IMR-90 (cell line): ENCODE measurements at regions not wholly inside any gene's neighbourhood (a gene's known extent, or its start where the extent isn't known, plus 50 kb on each side); places are given as distances from the start of the nearest gene placed in this dataset.

Experiments used
- ATAC-seq: fragments of 200-7000 bp; cut with Tn5 transposase; 2 replicates; pipeline ENCODE4 v1.9.1; 2020; ENCODE audit warnings: low read depth, mild to moderate bottlenecking, moderate library complexity
- BruUV-seq: library from RNA; stranded (reverse); fragments of 400-500 nt; replicated peaks from 2 replicates; lab custom pipeline; 2021; lab: Mats Ljungman, UMichigan
- CTCF ChIA-PET: fragments of 300-600 bp; formaldehyde crosslinking; extraction: SDS; loops from one replicate; lab custom pipeline; 2021; ENCODE audit warnings: antibody characterized with exemption; lab: Yijun Ruan, JAX
- POLR2A ChIA-PET: fragments of 300-600 bp; sonication (Branson Sonifier 250); formaldehyde crosslinking; loops from one replicate; lab custom pipeline; 2022; ENCODE audit warnings: antibody characterized with exemption; ENCODE audit not compliant: unreplicated experiment; lab: Charles Lee
- DNase-seq: peaks from one replicate; pipeline ENCODE4 v3.0.0; 2013
- H2AFZ ChIP-seq: replicated peaks from 2 replicates; pipeline ENCODE3; 2013; ENCODE audit warnings: low read length, mild to moderate bottlenecking; ENCODE audit not compliant: poor library complexity
- H2AK5ac ChIP-seq: 2 replicates; pipeline ENCODE4 v1.6.1; 2013; ENCODE audit warnings: low read depth, low read length, inconsistent platforms
- H2AK9ac ChIP-seq: replicated peaks from 2 replicates; pipeline ENCODE3; 2013; ENCODE audit warnings: mild to moderate bottlenecking, low read depth, low read length, moderate library complexity; ENCODE audit not compliant: poor library complexity
- H2BK120ac ChIP-seq: 2 replicates; pipeline ENCODE4 v1.6.1; 2013; ENCODE audit warnings: low read depth, low read length, inconsistent platforms
- H2BK15ac ChIP-seq: 3 replicates; pipeline ENCODE4 v1.6.1; 2013; ENCODE audit warnings: low read depth, low read length, inconsistent platforms
- H2BK20ac ChIP-seq: 2 replicates; pipeline ENCODE4 v1.6.1; 2013; ENCODE audit warnings: low read depth, mild to moderate bottlenecking, inconsistent platforms, low read length, moderate library complexity
- H2BK5ac ChIP-seq: 2 replicates; pipeline ENCODE4 v1.6.1; 2013; ENCODE audit warnings: mild to moderate bottlenecking, low read depth, low read length, inconsistent platforms; ENCODE audit not compliant: poor library complexity, severe bottlenecking
- H3K14ac ChIP-seq: replicated peaks from 2 replicates; pipeline ENCODE4 v1.6.1; 2013; ENCODE audit warnings: low read depth, low read length, inconsistent platforms
- H3K18ac ChIP-seq: 2 replicates; pipeline ENCODE4 v1.6.1; 2013; ENCODE audit warnings: low read depth, low read length, control low read depth
- H3K23ac ChIP-seq: 2 replicates; pipeline ENCODE4 v1.6.1; 2013; ENCODE audit warnings: low read depth, low read length, inconsistent platforms
- H3K27ac ChIP-seq: 2 replicates; pipeline ENCODE4 v1.5.1; 2013; ENCODE audit warnings: mild to moderate bottlenecking, control low read depth, low read length; ENCODE audit not compliant: insufficient read depth
- H3K27me3 ChIP-seq: 2 replicates; pipeline ENCODE4 v1.6.1; 2013; ENCODE audit warnings: low read length; ENCODE audit not compliant: control insufficient read depth, insufficient read depth
- H3K36me3 ChIP-seq: 2 replicates; pipeline ENCODE4 v1.6.1; 2013; ENCODE audit warnings: low read length, mixed read lengths; ENCODE audit not compliant: control insufficient read depth, insufficient read depth
- H3K4ac ChIP-seq: 2 replicates; pipeline ENCODE4 v1.6.1; 2013; ENCODE audit warnings: low read depth, low read length, inconsistent platforms
- H3K4me1 ChIP-seq: 2 replicates; pipeline ENCODE4 v1.6.1; 2013; ENCODE audit warnings: low read length, mixed read lengths; ENCODE audit not compliant: control insufficient read depth, insufficient read depth
- H3K4me2 ChIP-seq: 2 replicates; pipeline ENCODE4 v1.6.1; 2013; ENCODE audit warnings: low read depth, mild to moderate bottlenecking, control low read depth, low read length, moderate library complexity
- H3K4me3 ChIP-seq: 2 replicates; pipeline ENCODE4 v1.5.1; 2013; ENCODE audit warnings: low read depth, mild to moderate bottlenecking, control low read depth, low read length, moderate library complexity; ENCODE audit not compliant: insufficient read depth
- H3K56ac ChIP-seq: 2 replicates; pipeline ENCODE4 v1.6.1; 2013; ENCODE audit warnings: low read length, inconsistent platforms; ENCODE audit not compliant: insufficient read depth; ENCODE audit errors: extremely low read depth
- H3K79me1 ChIP-seq, 2 experiments: 2 replicates each; pipeline ENCODE4 v1.6.1; 2013; ENCODE audit warnings: low read length in 2 of 2, inconsistent platforms in 1 of 2, low read depth in 1 of 2
- H3K9ac ChIP-seq: 2 replicates; pipeline ENCODE4 v1.6.1; 2013; ENCODE audit warnings: low read depth, low read length, control low read depth
- H3K9me1 ChIP-seq: 2 replicates; pipeline ENCODE4 v1.6.1; 2013; ENCODE audit warnings: low read length, inconsistent platforms; ENCODE audit not compliant: insufficient read depth
- H3K9me3 ChIP-seq: 2 replicates; pipeline ENCODE4 v1.6.1; 2013; ENCODE audit warnings: low read length; ENCODE audit not compliant: control insufficient read depth, insufficient read depth
- H4K20me1 ChIP-seq: 2 replicates; pipeline ENCODE4 v1.6.1; 2013; ENCODE audit warnings: low read length, inconsistent platforms; ENCODE audit not compliant: insufficient read depth
- H4K5ac ChIP-seq: 2 replicates; pipeline ENCODE4 v1.6.1; 2013; ENCODE audit warnings: mild to moderate bottlenecking, low read depth, low read length, control low read depth
- H4K8ac ChIP-seq, 2 experiments: 2 replicates each; pipeline ENCODE4 v1.6.1; 2013; ENCODE audit warnings: low read depth in 2 of 2, low read length in 2 of 2, control low read depth in 1 of 2, inconsistent platforms in 1 of 2
- H4K91ac ChIP-seq: 2 replicates; pipeline ENCODE4 v1.6.1; 2013; ENCODE audit warnings: low read depth, low read length, inconsistent platforms; ENCODE audit not compliant: insufficient read depth
- BHLHE40 ChIP-seq: fragments of 150-350 bp; IDR thresholded peaks from 2 replicates; pipeline ENCODE4 v1.6.1; 2016; ENCODE audit warnings: mild to moderate bottlenecking, low read depth, low read length
- MXI1 ChIP-seq: IDR thresholded peaks from 2 replicates; pipeline ENCODE4 v1.6.1; 2012; ENCODE audit warnings: low read depth, mild to moderate bottlenecking, low read length, moderate library complexity, borderline replicate concordance
- RCOR1 ChIP-seq: IDR thresholded peaks from 2 replicates; pipeline ENCODE4 v1.6.1; 2012; ENCODE audit warnings: mild to moderate bottlenecking, low read length, improper control_type of control experiment; ENCODE audit not compliant: insufficient replicate concordance
- RFX5 ChIP-seq: IDR thresholded peaks from 2 replicates; pipeline ENCODE4 v1.8.0; 2012; ENCODE audit warnings: low read depth, mild to moderate bottlenecking, low read length, moderate library complexity
- WGBS, 2 experiments: methylation state at CpG; one replicate each; pipeline versions ENCODE4 v1.1.5 to v1.1.7; 2013; ENCODE audit warnings: missing lambda C conversion rate in 2 of 2; ENCODE audit not compliant: insufficient read length in 1 of 2; ENCODE audit errors: extremely low coverage in 2 of 2; 5-methylcytosine and 5-hydroxymethylcytosine counted together
- dilution Hi-C: fragments of 300-500 bp; cut with HindIII; formaldehyde crosslinking; loops from one replicate; pipeline ENCODE4 v1.14.3; 2018; ENCODE audit warnings: low sequenced_read_pairs; ENCODE audit not compliant: unreplicated experiment
- in situ Hi-C: fragments of 300-500 bp; cut with MboI; formaldehyde crosslinking; loops from 3 replicates; pipeline ENCODE4 v1.14.3; 2019; ENCODE audit warnings: low sequenced_read_pairs, inconsistent platforms, mixed read lengths
- intact Hi-C: fragments of 100-400 bp; cut with micrococcal nuclease; formaldehyde crosslinking; loops from 2 replicates; pipeline ENCODE4 v1.10.0; 2022

- in situ Hi-C loops (no loop called here), dilution Hi-C loops (no loop called here)
- whole genome bisulfite sequencing, 2 experiments: 94% methylated on average over 3 of the region's 11 CpGs; no CpG with 5 or more reads in 1 of the 2 experiments
Observed at GRCh38 chr14:94922595-94923239, 152.8 kb upstream of the GSC start.

More at GRCh38 chr14:94922595-94923239, 152.8 kb upstream of the GSC start:
- Histone ChIP-seq H3K23ac (no peak overlapping the region), H3K14ac (no peak overlapping the region), H4K5ac (no peak overlapping the region), H3K18ac (no peak overlapping the region), H4K8ac (no peak overlapping the region), H2BK20ac (no peak overlapping the region), H2AFZ (no peak overlapping the region), H3K56ac (no peak overlapping the region), H2AK5ac (no peak overlapping the region), H3K9ac (no peak overlapping the region), H4K20me1 (no peaks in the 10 kb centered on the region), H3K4ac (no peak overlapping the region), H4K91ac (no peak overlapping the region), H3K79me1 (no peaks in the 10 kb centered on the region), H3K27ac (no peak overlapping the region), H2AK9ac (no peak overlapping the region), H3K36me3 (no peaks in the 10 kb centered on the region), H3K9me3 (peaks cover 13% of the 10 kb centered on the region), H2BK5ac (no peak overlapping the region), H3K4me1 (no peaks in the 10 kb centered on the region), H2BK15ac (no peak overlapping the region), H2BK120ac (no peak overlapping the region), H3K27me3 (no peaks in the 10 kb centered on the region), H3K4me3 (no peak overlapping the region), H3K4me2 (no peak overlapping the region), H3K9me1 (no peaks in the 10 kb centered on the region)
- intact Hi-C loops: no loop called here
- no peak for DNase-seq
- ChIA-PET POLR2A (no interaction called here), CTCF (no interaction called here)
- TF ChIP-seq RFX5 (no peak), BHLHE40 (no peak), MXI1 (no peak), RCOR1 (no peak)
- BruUV-seq: no TSS peak
- ATAC-seq: no peak
